WTC11 (cell line): ENCODE measurements at regions not wholly inside any gene's neighbourhood (a gene's known extent, or its start where the extent isn't known, plus 50 kb on each side); places are given as distances from the start of the nearest gene placed in this dataset.

Source experiments
- ATAC-seq: fragments of 200-7000 bp; cut with Tn5 transposase; 2 replicates; pipeline ENCODE4 v1.10.0; 2021; ENCODE audit warnings: mild to moderate bottlenecking, moderate library complexity
- CTCF ChIA-PET: fragments of 300-600 bp; sonication (Branson Sonifier 250); formaldehyde crosslinking; loops from one replicate; lab custom pipeline; 2021; ENCODE audit warnings: antibody characterized with exemption; lab: Charles Lee
- POLR2A ChIA-PET: fragments of 350-600 bp; sonication (Branson Sonifier 250); formaldehyde crosslinking; loops from one replicate; lab custom pipeline; 2021; ENCODE audit warnings: antibody characterized with exemption; lab: Charles Lee
- DNase-seq: peaks from one replicate; pipeline ENCODE4 v3.0.0; 2021; ENCODE audit warnings: low spot score
- H3K27ac Mint-ChIP-seq: 2 replicates; pipeline ENCODE4 v1.8.0; 2021; ENCODE audit warnings: mixed read lengths
- H3K27me3 Mint-ChIP-seq: 2 replicates; pipeline ENCODE4 v1.8.0; 2021; ENCODE audit warnings: low read depth, mild to moderate bottlenecking, moderate library complexity, mixed read lengths
- H3K36me3 Mint-ChIP-seq: 2 replicates; pipeline ENCODE4 v1.8.0; 2021; ENCODE audit warnings: mixed read lengths
- H3K4me1 Mint-ChIP-seq: 2 replicates; pipeline ENCODE4 v1.8.0; 2022; ENCODE audit warnings: mixed read lengths
- H3K4me3 Mint-ChIP-seq: 2 replicates; pipeline ENCODE4 v1.8.0; 2021; ENCODE audit warnings: mild to moderate bottlenecking, moderate library complexity, mixed read lengths
- H3K9me3 Mint-ChIP-seq: 2 replicates; pipeline ENCODE4 v1.8.0; 2021; ENCODE audit warnings: mixed read lengths
- ATF1 ChIP-seq: sonication (generic); formaldehyde crosslinking; IDR thresholded peaks from 2 replicates; pipeline ENCODE4 v1.8.1; 2023; ENCODE audit warnings: mild to moderate bottlenecking, moderate library complexity, missing genetic modification reagents
- CREB1 ChIP-seq: sonication (generic); formaldehyde crosslinking; IDR thresholded peaks from 2 replicates; pipeline ENCODE4 v1.8.0; 2023; ENCODE audit warnings: mild to moderate bottlenecking, missing genetic modification reagents
- FOXK1 ChIP-seq: sonication (generic); formaldehyde crosslinking; IDR thresholded peaks from 2 replicates; pipeline ENCODE4 v1.8.0; 2022; ENCODE audit warnings: mild to moderate bottlenecking, moderate library complexity, missing genetic modification reagents
- FOXP1 ChIP-seq: sonication (generic); formaldehyde crosslinking; IDR thresholded peaks from 2 replicates; pipeline ENCODE4 v1.8.0; 2022; ENCODE audit warnings: missing genetic modification reagents, mild to moderate bottlenecking, moderate library complexity, borderline replicate concordance
- IRF2 ChIP-seq: sonication (generic); formaldehyde crosslinking; IDR thresholded peaks from 2 replicates; pipeline ENCODE4 v1.8.0; 2022; ENCODE audit warnings: low read depth, missing genetic modification reagents, borderline replicate concordance
- NFATC4 ChIP-seq: fragments of 250-450 bp; sonication (Bioruptor Pico); IDR thresholded peaks from 2 replicates; pipeline ENCODE4 v1.9.0; 2021; ENCODE audit warnings: mild to moderate bottlenecking
- RORB ChIP-seq: fragments of 250-450 bp; sonication (Bioruptor Pico); IDR thresholded peaks from 2 replicates; pipeline ENCODE4 v1.9.0; 2021; ENCODE audit warnings: mild to moderate bottlenecking
- TP53 ChIP-seq: sonication (generic); formaldehyde crosslinking; IDR thresholded peaks from 2 replicates; pipeline ENCODE4 v1.8.1; 2023; ENCODE audit warnings: mild to moderate bottlenecking, missing genetic modification reagents
- ZNF396 ChIP-seq: fragments of 250-450 bp; sonication (Bioruptor Pico); IDR thresholded peaks from 2 replicates; pipeline ENCODE4 v1.8.0; 2021; ENCODE audit warnings: mild to moderate bottlenecking, moderate library complexity, borderline replicate concordance
- ZNF416 ChIP-seq: fragments of 250-450 bp; sonication (Bioruptor Pico); IDR thresholded peaks from 2 replicates; pipeline ENCODE4 v1.9.0; 2021; ENCODE audit warnings: mild to moderate bottlenecking, inconsistent platforms
- ZNF671 ChIP-seq: fragments of 250-450 bp; sonication (Bioruptor Pico); IDR thresholded peaks from 2 replicates; pipeline ENCODE4 v1.8.0; 2021; ENCODE audit warnings: mild to moderate bottlenecking
- TF ChIP-seq, protein P1 (sequence below): fragments of 250-450 bp; sonication (Bioruptor Pico); conservative IDR thresholded peaks from 2 replicates; pipeline ENCODE4 v1.9.0; 2021; ENCODE audit warnings: mild to moderate bottlenecking
- TF ChIP-seq, protein P2 (sequence below): sonication (generic); formaldehyde crosslinking; IDR thresholded peaks from 2 replicates; pipeline ENCODE4 v1.8.1; 2022; ENCODE audit warnings: mild to moderate bottlenecking, moderate library complexity, missing genetic modification reagents
- TF ChIP-seq, protein P3 (sequence below): sonication (generic); formaldehyde crosslinking; IDR thresholded peaks from 2 replicates; pipeline ENCODE4 v1.8.1; 2023; ENCODE audit warnings: mild to moderate bottlenecking, missing genetic modification reagents, moderate library complexity
- TF ChIP-seq, protein P4 (sequence below): sonication (generic); formaldehyde crosslinking; IDR thresholded peaks from 2 replicates; pipeline ENCODE4 v1.8.1; 2022; ENCODE audit warnings: missing genetic modification reagents, borderline replicate concordance
- TF ChIP-seq, protein P5 (sequence below): sonication (generic); formaldehyde crosslinking; IDR thresholded peaks from 2 replicates; pipeline ENCODE4 v1.8.0; 2023; ENCODE audit warnings: missing genetic modification reagents
- TF ChIP-seq, protein P6 (sequence below): fragments of 250-450 bp; sonication (Bioruptor Pico); IDR thresholded peaks from 2 replicates; pipeline ENCODE4 v1.9.0; 2021; ENCODE audit warnings: mild to moderate bottlenecking

DNA sequence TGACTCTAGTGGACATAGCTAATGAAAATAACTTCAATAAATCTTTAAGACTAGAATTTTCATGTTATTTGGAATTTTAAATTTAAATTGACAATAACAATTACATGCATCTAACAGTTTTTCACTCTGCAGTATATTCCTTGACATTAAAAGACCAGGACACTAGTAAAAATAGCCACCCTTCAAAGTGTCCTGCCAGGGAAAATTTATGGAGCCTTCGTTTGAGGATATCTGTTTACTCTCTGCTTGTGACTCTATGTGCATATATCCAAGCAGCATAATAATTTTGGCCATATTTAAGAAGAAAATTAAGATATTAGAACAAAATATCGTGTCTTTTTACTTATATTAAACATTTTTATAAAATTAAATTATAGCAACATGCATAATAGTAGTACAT, 58.8 kb upstream of the NKAIN2 start (continued):
- TF ChIP-seq, protein P1, sequence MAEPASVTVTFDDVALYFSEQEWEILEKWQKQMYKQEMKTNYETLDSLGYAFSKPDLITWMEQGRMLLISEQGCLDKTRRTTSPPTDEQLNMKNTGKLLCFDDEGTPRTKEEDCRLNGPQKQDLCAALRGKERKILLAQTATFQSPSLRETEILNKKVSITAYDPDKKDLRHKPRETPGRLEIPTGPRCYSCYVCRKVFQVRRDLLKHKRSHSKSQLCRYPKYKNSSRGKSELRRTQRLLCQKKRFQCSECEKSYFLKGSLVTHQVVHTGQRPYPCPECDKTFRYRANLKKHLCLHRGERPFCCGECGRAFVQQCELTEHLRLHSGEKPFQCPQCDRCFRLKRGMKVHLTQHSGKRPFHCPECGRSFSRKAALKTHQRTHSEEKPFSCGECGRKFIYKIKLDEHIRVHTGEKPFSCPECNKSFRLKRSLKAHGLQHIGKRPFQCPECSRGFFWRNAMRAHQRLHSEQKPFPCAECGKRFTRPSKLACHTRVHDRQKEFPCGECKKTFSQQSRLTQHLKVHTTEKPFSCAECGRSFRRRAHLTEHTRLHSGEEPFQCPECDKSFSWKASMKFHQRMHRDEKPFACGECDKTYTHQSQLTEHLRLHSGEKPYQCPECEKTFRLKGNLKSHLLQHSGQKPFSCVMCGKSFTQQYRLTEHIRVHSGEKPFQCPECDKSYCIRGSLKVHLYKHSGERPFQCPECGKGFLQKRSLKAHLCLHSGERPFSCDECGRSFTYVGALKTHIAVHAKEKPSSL (CRISPR knock-in tag), result no peak
- TF ChIP-seq ZNF416 (CRISPR knock-in tag), result no peak
- TF ChIP-seq, protein P2, sequence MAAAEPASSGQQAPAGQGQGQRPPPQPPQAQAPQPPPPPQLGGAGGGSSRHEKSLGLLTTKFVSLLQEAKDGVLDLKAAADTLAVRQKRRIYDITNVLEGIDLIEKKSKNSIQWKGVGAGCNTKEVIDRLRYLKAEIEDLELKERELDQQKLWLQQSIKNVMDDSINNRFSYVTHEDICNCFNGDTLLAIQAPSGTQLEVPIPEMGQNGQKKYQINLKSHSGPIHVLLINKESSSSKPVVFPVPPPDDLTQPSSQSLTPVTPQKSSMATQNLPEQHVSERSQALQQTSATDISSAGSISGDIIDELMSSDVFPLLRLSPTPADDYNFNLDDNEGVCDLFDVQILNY (CRISPR knock-in tag), result no peak

DNA sequence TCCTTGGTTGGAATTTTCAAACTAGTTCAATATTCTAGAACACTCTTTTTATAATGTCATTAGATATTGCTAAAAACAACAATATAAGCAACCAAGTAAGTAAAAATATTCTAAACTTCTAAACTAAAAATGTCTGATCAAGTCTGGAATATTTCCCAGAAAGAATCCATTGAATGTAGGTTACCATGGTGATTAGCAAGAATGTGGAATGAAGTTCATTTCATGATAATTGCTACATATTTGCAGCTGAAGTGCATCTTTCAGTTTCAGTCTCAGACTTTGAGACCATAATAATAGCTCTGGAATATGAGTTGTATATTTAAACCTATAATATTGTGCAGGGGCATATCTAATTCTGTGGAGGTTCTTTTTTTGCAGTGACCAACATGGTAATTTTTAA, 61.0 kb upstream of the NKAIN2 start:
- no peaks in the 10 kb centered on the region for H3K4me1 Mint-ChIP-seq
- no peak overlapping the region for H3K4me3 Mint-ChIP-seq
- ChIA-PET POLR2A (no interaction called here), CTCF (no interaction called here)
- no peak overlapping the region for H3K27ac Mint-ChIP-seq
- H3K9me3 Mint-ChIP-seq, result no peaks in the 10 kb centered on the region
- no peak for TF ChIP-seq IRF2
- no peak for TF ChIP-seq TP53 (CRISPR knock-in tag)
- no peak for TF ChIP-seq CREB1 (CRISPR knock-in tag)
- no peak for TF ChIP-seq ZNF396 (CRISPR knock-in tag)
- TF ChIP-seq, protein P3, sequence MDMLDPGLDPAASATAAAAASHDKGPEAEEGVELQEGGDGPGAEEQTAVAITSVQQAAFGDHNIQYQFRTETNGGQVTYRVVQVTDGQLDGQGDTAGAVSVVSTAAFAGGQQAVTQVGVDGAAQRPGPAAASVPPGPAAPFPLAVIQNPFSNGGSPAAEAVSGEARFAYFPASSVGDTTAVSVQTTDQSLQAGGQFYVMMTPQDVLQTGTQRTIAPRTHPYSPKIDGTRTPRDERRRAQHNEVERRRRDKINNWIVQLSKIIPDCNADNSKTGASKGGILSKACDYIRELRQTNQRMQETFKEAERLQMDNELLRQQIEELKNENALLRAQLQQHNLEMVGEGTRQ (CRISPR knock-in tag), result no peak
- no peak for TF ChIP-seq RORB (CRISPR knock-in tag)
- no peak for TF ChIP-seq FOXK1
- TF ChIP-seq, protein P4, sequence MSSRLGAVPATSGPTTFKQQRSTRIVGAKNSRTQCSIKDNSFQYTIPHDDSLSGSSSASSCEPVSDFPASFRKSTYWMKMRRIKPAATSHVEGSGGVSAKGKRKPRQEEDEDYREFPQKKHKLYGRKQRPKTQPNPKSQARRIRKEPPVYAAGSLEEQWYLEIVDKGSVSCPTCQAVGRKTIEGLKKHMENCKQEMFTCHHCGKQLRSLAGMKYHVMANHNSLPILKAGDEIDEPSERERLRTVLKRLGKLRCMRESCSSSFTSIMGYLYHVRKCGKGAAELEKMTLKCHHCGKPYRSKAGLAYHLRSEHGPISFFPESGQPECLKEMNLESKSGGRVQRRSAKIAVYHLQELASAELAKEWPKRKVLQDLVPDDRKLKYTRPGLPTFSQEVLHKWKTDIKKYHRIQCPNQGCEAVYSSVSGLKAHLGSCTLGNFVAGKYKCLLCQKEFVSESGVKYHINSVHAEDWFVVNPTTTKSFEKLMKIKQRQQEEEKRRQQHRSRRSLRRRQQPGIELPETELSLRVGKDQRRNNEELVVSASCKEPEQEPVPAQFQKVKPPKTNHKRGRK (CRISPR knock-in tag), result no peak
- no peak for TF ChIP-seq ZNF671 (CRISPR knock-in tag)
- no peak for TF ChIP-seq FOXP1 (CRISPR knock-in tag)
- TF ChIP-seq ATF1, result no peak
- no peak for TF ChIP-seq NFATC4 (CRISPR knock-in tag)
- TF ChIP-seq, protein P5, sequence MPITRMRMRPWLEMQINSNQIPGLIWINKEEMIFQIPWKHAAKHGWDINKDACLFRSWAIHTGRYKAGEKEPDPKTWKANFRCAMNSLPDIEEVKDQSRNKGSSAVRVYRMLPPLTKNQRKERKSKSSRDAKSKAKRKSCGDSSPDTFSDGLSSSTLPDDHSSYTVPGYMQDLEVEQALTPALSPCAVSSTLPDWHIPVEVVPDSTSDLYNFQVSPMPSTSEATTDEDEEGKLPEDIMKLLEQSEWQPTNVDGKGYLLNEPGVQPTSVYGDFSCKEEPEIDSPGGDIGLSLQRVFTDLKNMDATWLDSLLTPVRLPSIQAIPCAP (CRISPR knock-in tag), result no peak
- TF ChIP-seq, protein P6, sequence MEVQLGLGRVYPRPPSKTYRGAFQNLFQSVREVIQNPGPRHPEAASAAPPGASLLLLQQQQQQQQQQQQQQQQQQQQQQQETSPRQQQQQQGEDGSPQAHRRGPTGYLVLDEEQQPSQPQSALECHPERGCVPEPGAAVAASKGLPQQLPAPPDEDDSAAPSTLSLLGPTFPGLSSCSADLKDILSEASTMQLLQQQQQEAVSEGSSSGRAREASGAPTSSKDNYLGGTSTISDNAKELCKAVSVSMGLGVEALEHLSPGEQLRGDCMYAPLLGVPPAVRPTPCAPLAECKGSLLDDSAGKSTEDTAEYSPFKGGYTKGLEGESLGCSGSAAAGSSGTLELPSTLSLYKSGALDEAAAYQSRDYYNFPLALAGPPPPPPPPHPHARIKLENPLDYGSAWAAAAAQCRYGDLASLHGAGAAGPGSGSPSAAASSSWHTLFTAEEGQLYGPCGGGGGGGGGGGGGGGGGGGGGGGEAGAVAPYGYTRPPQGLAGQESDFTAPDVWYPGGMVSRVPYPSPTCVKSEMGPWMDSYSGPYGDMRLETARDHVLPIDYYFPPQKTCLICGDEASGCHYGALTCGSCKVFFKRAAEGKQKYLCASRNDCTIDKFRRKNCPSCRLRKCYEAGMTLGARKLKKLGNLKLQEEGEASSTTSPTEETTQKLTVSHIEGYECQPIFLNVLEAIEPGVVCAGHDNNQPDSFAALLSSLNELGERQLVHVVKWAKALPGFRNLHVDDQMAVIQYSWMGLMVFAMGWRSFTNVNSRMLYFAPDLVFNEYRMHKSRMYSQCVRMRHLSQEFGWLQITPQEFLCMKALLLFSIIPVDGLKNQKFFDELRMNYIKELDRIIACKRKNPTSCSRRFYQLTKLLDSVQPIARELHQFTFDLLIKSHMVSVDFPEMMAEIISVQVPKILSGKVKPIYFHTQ (CRISPR knock-in tag), result no peak
- no peaks in the 10 kb centered on the region for H3K36me3 Mint-ChIP-seq
- no peak for ATAC-seq
- H3K27me3 Mint-ChIP-seq, result no peaks in the 10 kb centered on the region
- no peak for DNase-seq
